ENCODE measurements at regions not wholly inside any gene's neighbourhood (a gene's known extent, or its start where the extent isn't known, plus 50 kb on each side); places are given as distances from the start of the nearest gene placed in this dataset.
"Not testable (repeated sequence)": the region's sequence is repeated elsewhere in the genome, so short reads cannot be mapped to it uniquely, and the experiment has no call there.

DNA sequence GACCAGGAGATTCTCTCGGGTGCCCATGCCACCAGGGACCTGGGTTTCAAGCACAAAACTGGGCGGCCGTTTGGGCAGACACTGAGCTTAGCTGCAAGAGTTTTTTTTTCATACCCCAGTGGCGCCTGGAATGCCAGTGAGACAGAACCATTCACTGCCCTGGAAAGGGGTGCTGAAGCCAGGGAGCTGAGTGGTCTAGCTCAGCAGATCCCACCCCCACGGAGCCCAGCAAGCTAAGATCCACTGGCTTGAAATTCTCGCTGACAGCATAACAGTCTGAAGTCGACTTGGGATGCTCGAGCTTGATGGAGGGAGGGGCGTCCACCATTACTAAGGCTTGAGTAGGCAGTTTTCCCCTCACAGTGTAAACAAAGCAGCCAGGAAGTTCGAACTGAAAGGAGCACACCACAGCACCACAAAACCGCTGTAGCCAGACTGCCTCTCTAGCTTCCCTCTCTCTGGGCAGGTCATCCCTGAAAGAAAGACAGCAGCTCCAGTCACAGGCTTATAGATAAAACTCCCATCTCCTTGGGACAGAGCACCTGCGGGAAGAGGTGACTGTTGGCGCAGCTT is 157.7 kb downstream of the GIPC2 start:
- H3K27ac ChIP-seq; H3K4me1 ChIP-seq (replicated peaks in 1 of 2); DNase-seq; intact Hi-C loops (cut with DNase I); H3K4me3 ChIP-seq; H3K9me3 ChIP-seq (replicated peaks in 1 of 3); H3K27me3 ChIP-seq; H3K36me3 ChIP-seq (replicated peaks in 1 of 2): not testable (repeated sequence)
- WGBS, 4 donors, result 68 to 84% (median 81%) methylated on average over 8 to 13 of the region's 13 CpGs

DNA sequence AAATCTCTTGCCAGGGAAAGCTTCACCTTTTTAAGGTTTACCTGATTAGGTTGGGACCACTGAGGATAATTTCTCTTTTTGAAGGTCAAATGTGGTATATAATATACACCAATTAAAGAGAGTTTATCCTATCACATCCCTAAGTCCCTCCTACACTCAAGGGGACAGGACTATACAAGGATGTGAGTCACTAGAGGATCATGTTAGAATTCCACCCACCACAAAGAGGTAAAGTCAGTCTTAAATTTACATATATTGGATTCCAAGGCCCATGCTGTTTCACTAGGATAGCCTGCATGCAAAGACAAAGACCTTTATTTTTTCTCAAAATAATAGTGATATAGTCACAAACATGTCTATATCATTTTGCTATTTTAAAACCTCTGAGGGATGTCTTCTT is 164.4 kb downstream of the GIPC2 start:
- Histone ChIP-seq H3K4me3 (no peak overlapping the region), H3K9me3 (replicated peaks in 1 of 3) (peaks cover 0 to 4% (median 0%) of the 10 kb centered on the region in 3 donors), H3K36me3 (replicated peaks in 1 of 2) (no peaks in the 10 kb centered on the region), H3K27me3 (no peaks in the 10 kb centered on the region), H3K4me1 (replicated peaks in 1 of 2) (no peaks in the 10 kb centered on the region), H3K27ac (no peak overlapping the region)
- TF ChIP-seq, protein P1, sequence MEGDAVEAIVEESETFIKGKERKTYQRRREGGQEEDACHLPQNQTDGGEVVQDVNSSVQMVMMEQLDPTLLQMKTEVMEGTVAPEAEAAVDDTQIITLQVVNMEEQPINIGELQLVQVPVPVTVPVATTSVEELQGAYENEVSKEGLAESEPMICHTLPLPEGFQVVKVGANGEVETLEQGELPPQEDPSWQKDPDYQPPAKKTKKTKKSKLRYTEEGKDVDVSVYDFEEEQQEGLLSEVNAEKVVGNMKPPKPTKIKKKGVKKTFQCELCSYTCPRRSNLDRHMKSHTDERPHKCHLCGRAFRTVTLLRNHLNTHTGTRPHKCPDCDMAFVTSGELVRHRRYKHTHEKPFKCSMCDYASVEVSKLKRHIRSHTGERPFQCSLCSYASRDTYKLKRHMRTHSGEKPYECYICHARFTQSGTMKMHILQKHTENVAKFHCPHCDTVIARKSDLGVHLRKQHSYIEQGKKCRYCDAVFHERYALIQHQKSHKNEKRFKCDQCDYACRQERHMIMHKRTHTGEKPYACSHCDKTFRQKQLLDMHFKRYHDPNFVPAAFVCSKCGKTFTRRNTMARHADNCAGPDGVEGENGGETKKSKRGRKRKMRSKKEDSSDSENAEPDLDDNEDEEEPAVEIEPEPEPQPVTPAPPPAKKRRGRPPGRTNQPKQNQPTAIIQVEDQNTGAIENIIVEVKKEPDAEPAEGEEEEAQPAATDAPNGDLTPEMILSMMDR (IDR thresholded peaks at IDR 0.05), result no peak
- TF ChIP-seq POLR2A (IDR thresholded peaks at IDR 0.05), result no peak
- DNase-seq, result no peak
- intact Hi-C loops (cut with DNase I), result no loop called here

DNA sequence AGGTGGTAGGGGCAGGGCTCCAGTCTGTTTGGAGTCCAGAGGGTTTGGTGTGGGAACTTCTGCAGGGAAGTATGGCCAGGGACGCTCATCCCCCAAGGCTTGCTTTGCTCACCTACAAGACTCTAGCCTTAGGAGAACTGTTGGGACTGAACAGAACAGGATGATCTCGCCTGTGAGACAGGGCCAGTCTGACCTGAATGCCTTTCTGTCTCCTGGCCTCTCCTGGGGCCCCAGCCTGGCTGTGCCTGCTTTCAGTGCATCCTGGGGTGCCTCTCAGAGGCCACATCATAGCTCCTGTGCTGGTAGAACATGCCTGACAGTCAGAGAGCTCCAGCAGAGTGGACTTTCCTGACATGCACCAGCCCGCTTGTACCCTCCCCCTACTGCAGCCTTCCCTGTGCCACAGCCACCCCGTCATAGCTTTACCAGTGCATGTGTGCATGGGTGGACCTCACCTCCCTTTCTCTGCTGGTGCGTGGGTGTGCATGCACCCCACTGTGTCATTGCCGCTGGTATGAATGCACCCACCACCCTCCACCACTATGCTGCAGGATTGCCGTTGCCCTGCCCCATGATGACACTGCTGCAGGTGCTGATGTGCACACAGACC is 165.8 kb downstream of the GIPC2 start:
- Histone ChIP-seq H3K36me3 (replicated peaks in 1 of 2) (no peaks in the 10 kb centered on the region), H3K27me3 (no peaks in the 10 kb centered on the region), H3K4me3 (no peak overlapping the region), H3K27ac (no peak overlapping the region), H3K9me3 (replicated peaks in 1 of 3) (peaks cover 0 to 4% (median 0%) of the 10 kb centered on the region in 3 donors), H3K4me1 (replicated peaks in 1 of 2) (no peaks in the 10 kb centered on the region)
- TF ChIP-seq POLR2A (IDR thresholded peaks at IDR 0.05), result no peak
- TF ChIP-seq, protein P1 (IDR thresholded peaks at IDR 0.05), result no peak
- intact Hi-C loops (cut with DNase I), result no loop called here
- 78 to 91% (median 86%) methylated on average over 3 to 7 of the region's 7 CpGs for WGBS, 4 donors
- DNase-seq, result no peak

DNA sequence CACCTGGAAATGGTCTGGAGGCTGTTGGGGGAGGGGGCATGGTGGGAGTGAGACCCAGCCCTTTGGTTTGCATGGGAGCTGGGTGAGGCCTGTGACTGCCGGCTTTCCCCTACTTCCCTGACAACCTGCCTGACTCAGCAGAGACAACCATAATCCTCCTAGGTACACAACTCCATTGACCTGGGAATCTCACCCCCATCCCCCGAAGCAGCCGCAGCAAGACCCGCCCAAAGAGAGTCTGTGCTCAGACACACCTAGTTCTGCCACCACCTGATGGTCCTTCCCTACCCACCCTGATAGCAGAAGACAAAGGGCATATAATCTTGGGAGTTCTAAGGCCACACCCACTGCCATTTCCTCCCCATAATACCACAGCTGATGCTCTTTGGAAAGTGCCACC is 168.6 kb downstream of the GIPC2 start:
- intact Hi-C loops (cut with DNase I), result no loop called here

More for the DNA sequence above, 168.6 kb downstream of the GIPC2 start:
- Histone ChIP-seq H3K9me3 (replicated peaks in 1 of 3) (peaks cover 0 to 9% (median 0%) of the 10 kb centered on the region in 3 donors), H3K27me3 (no peaks in the 10 kb centered on the region), H3K4me1 (replicated peaks in 1 of 2) (no peaks in the 10 kb centered on the region), H3K4me3 (no peak overlapping the region), H3K27ac (no peak overlapping the region), H3K36me3 (replicated peaks in 1 of 2) (no peaks in the 10 kb centered on the region)
- DNase-seq, result no peak
- TF ChIP-seq POLR2A (IDR thresholded peaks at IDR 0.05), result no peak
- TF ChIP-seq, protein P1 (IDR thresholded peaks at IDR 0.05), result no peak
- WGBS, 4 donors, result 75 to 100% (median 93%) methylated on average over 1 to 4 of the region's 4 CpGs

Data from adrenal gland (tissue), 9 donors.